Activated naive CD4-positive, alpha-beta T cell treated with anti-CD3 and anti-CD28 coated beads, Interleukin-2, amount 50 U/mL, for 24 hours (primary cell): ENCODE measurements at regions not wholly inside any gene's neighbourhood (a gene's known extent, or its start where the extent isn't known, plus 50 kb on each side); places are given as distances from the start of the nearest gene placed in this dataset.

Source experiments
- H3K27ac Mint-ChIP-seq: one replicate; pipeline ENCODE4 v1.8.0; 2021; ENCODE audit warnings: mild to moderate bottlenecking, mixed read lengths
- H3K27me3 Mint-ChIP-seq: one replicate; pipeline ENCODE4 v1.8.0; 2021; ENCODE audit warnings: mixed read lengths
- H3K36me3 Mint-ChIP-seq: one replicate; pipeline ENCODE4 v1.8.0; 2021; ENCODE audit warnings: mixed read lengths
- H3K4me1 Mint-ChIP-seq: one replicate; pipeline ENCODE4 v1.8.0; 2021; ENCODE audit warnings: mixed read lengths
- H3K4me3 Mint-ChIP-seq: one replicate; pipeline ENCODE4 v1.8.0; 2021; ENCODE audit warnings: mild to moderate bottlenecking, mixed read lengths
- H3K9me3 Mint-ChIP-seq: one replicate; pipeline ENCODE4 v1.8.0; 2021; ENCODE audit warnings: mixed read lengths

GRCh38 chr3:124586126-124587052 lies 143.9 kb upstream of the UMPS start:
- no peaks in the 10 kb centered on the region for H3K36me3 Mint-ChIP-seq
- peaks cover 17% of the 10 kb centered on the region for H3K4me1 Mint-ChIP-seq
- H3K4me3 Mint-ChIP-seq: no peak overlapping the region
- H3K9me3 Mint-ChIP-seq: no peaks in the 10 kb centered on the region
- H3K27ac Mint-ChIP-seq: no peak overlapping the region
- H3K27me3 Mint-ChIP-seq: peaks cover 24% of the 10 kb centered on the region

GRCh38 chr3:124587053-124587408 lies 143.2 kb upstream of the UMPS start:
- H3K9me3 Mint-ChIP-seq: no peaks in the 10 kb centered on the region
- H3K36me3 Mint-ChIP-seq: no peaks in the 10 kb centered on the region
- H3K4me1 Mint-ChIP-seq: peaks cover 17% of the 10 kb centered on the region
- H3K4me3 Mint-ChIP-seq: no peak overlapping the region
- no peak overlapping the region for H3K27ac Mint-ChIP-seq
- peaks cover 21% of the 10 kb centered on the region for H3K27me3 Mint-ChIP-seq

- Mint-ChIP-seq H3K9me3 (no peaks in the 10 kb centered on the region), H3K27me3 (peaks cover 21% of the 10 kb centered on the region), H3K27ac (no peak overlapping the region), H3K36me3 (no peaks in the 10 kb centered on the region), H3K4me3 (no peak overlapping the region), H3K4me1 (peaks cover 19% of the 10 kb centered on the region)
Observed at GRCh38 chr3:124588036-124588435, 142.2 kb upstream of the UMPS start.

GRCh38 chr3:124588794-124589193 lies 141.5 kb upstream of the UMPS start:
- Mint-ChIP-seq H3K9me3 (no peaks in the 10 kb centered on the region), H3K4me3 (no peak overlapping the region), H3K27ac (no peak overlapping the region), H3K27me3 (peaks cover 19% of the 10 kb centered on the region), H3K4me1 (peaks cover 20% of the 10 kb centered on the region), H3K36me3 (no peaks in the 10 kb centered on the region)

- Mint-ChIP-seq H3K9me3 (no peaks in the 10 kb centered on the region), H3K27ac (no peak overlapping the region), H3K4me1 (peaks cover 4% of the 10 kb centered on the region), H3K36me3 (no peaks in the 10 kb centered on the region), H3K4me3 (no peak overlapping the region), H3K27me3 (peaks cover 9% of the 10 kb centered on the region)
Observed at GRCh38 chr3:124591699-124592098, 138.6 kb upstream of the UMPS start.

GRCh38 chr3:124592658-124593441 lies 137.4 kb upstream of the UMPS start:
- no peak overlapping the region for H3K27ac Mint-ChIP-seq
- H3K36me3 Mint-ChIP-seq: no peaks in the 10 kb centered on the region
- H3K4me3 Mint-ChIP-seq: no peak overlapping the region
- H3K4me1 Mint-ChIP-seq: peaks cover 4% of the 10 kb centered on the region
- no peaks in the 10 kb centered on the region for H3K9me3 Mint-ChIP-seq
- peaks cover 5% of the 10 kb centered on the region for H3K27me3 Mint-ChIP-seq

GRCh38 chr3:124593442-124593829 lies 136.8 kb upstream of the UMPS start:
- Mint-ChIP-seq H3K4me3 (no peak overlapping the region), H3K27ac (no peak overlapping the region), H3K27me3 (peaks cover 2% of the 10 kb centered on the region), H3K4me1 (peaks cover 4% of the 10 kb centered on the region), H3K9me3 (no peaks in the 10 kb centered on the region), H3K36me3 (no peaks in the 10 kb centered on the region)

GRCh38 chr3:124594581-124594980 lies 135.7 kb upstream of the UMPS start:
- Mint-ChIP-seq H3K27ac (no peak overlapping the region), H3K36me3 (no peaks in the 10 kb centered on the region), H3K9me3 (no peaks in the 10 kb centered on the region), H3K4me1 (peaks cover 4% of the 10 kb centered on the region), H3K4me3 (no peak overlapping the region), H3K27me3 (peaks cover 2% of the 10 kb centered on the region)

GRCh38 chr3:124597273-124597672 lies 133.0 kb upstream of the UMPS start:
- Mint-ChIP-seq H3K9me3 (no peaks in the 10 kb centered on the region), H3K4me3 (no peak overlapping the region), H3K27ac (no peak overlapping the region), H3K27me3 (peaks cover 4% of the 10 kb centered on the region), H3K4me1 (peaks cover 4% of the 10 kb centered on the region), H3K36me3 (no peaks in the 10 kb centered on the region)

- H3K9me3 Mint-ChIP-seq: no peaks in the 10 kb centered on the region
- no peak overlapping the region for H3K4me3 Mint-ChIP-seq
- no peak overlapping the region for H3K27ac Mint-ChIP-seq
- peaks cover 2% of the 10 kb centered on the region for H3K4me1 Mint-ChIP-seq
- peaks cover 4% of the 10 kb centered on the region for H3K27me3 Mint-ChIP-seq
- no peaks in the 10 kb centered on the region for H3K36me3 Mint-ChIP-seq
Observed at GRCh38 chr3:124597979-124598378, 132.3 kb upstream of the UMPS start.

- no peaks in the 10 kb centered on the region for H3K36me3 Mint-ChIP-seq
- H3K4me3 Mint-ChIP-seq: no peak overlapping the region
- H3K9me3 Mint-ChIP-seq: no peaks in the 10 kb centered on the region
- peaks cover 7% of the 10 kb centered on the region for H3K27me3 Mint-ChIP-seq
- H3K27ac Mint-ChIP-seq: no peak overlapping the region
- peaks cover 4% of the 10 kb centered on the region for H3K4me1 Mint-ChIP-seq
Observed at GRCh38 chr3:124599147-124599765, 131.0 kb upstream of the UMPS start.

- no peaks in the 10 kb centered on the region for H3K9me3 Mint-ChIP-seq
- H3K36me3 Mint-ChIP-seq: no peaks in the 10 kb centered on the region
- H3K4me1 Mint-ChIP-seq: peaks cover 4% of the 10 kb centered on the region
- peaks cover 8% of the 10 kb centered on the region for H3K27me3 Mint-ChIP-seq
- no peak overlapping the region for H3K4me3 Mint-ChIP-seq
- no peak overlapping the region for H3K27ac Mint-ChIP-seq
Observed at GRCh38 chr3:124599779-124600693, 130.2 kb upstream of the UMPS start.

- Mint-ChIP-seq H3K27me3 (peaks cover 6% of the 10 kb centered on the region), H3K4me1 (peaks cover 4% of the 10 kb centered on the region)
Observed at GRCh38 chr3:124600765-124601164, 129.5 kb upstream of the UMPS start.

GRCh38 chr3:124601190-124601589 lies 129.1 kb upstream of the UMPS start:
- no peak overlapping the region for H3K4me3 Mint-ChIP-seq
- H3K27ac Mint-ChIP-seq: no peak overlapping the region
- peaks cover 6% of the 10 kb centered on the region for H3K27me3 Mint-ChIP-seq
- H3K9me3 Mint-ChIP-seq: no peaks in the 10 kb centered on the region
- H3K36me3 Mint-ChIP-seq: no peaks in the 10 kb centered on the region
- H3K4me1 Mint-ChIP-seq: peaks cover 4% of the 10 kb centered on the region

More at GRCh38 chr3:124600765-124601164, 129.5 kb upstream of the UMPS start:
- Mint-ChIP-seq H3K4me3 (no peak overlapping the region), H3K27ac (no peak overlapping the region), H3K36me3 (no peaks in the 10 kb centered on the region), H3K9me3 (no peaks in the 10 kb centered on the region)
